Cardiac muscle cell (in vitro differentiated cells and primary cell): ENCODE measurements at regions not wholly inside any gene's neighbourhood (a gene's known extent, or its start where the extent isn't known, plus 50 kb on each side); places are given as distances from the start of the nearest gene placed in this dataset.

Experiments used
- DNase-seq, 2 donors: peaks; one replicate each; pipeline versions ENCODE4 v3.0.0 to v3.0.0-alpha.2; 2010 to 2017; ENCODE audit warnings: low read depth in 1 of 2, low spot score in 1 of 2
- H3K27ac ChIP-seq: fragments of 200-600 bp; sonication (generic); 2 replicates; pipeline ENCODE4 v1.5.1; 2016
- H3K27me3 ChIP-seq: fragments of 200-600 bp; sonication (generic); 2 replicates; pipeline ENCODE4 v1.6.0; 2016; ENCODE audit warnings: control low read depth
- H3K36me3 ChIP-seq: fragments of 200-600 bp; sonication (generic); 2 replicates; pipeline ENCODE4 v1.5.1; 2016; ENCODE audit warnings: control low read depth
- H3K4me1 ChIP-seq: fragments of 200-600 bp; sonication (generic); 2 replicates; pipeline ENCODE4 v1.8.1; 2017; ENCODE audit warnings: low read depth, mild to moderate bottlenecking, mixed run types
- H3K4me3 ChIP-seq: fragments of 200-600 bp; sonication (generic); 2 replicates; pipeline ENCODE4 v1.5.1; 2016; ENCODE audit warnings: mild to moderate bottlenecking
- H3K9me3 ChIP-seq: fragments of 200-600 bp; sonication (generic); 2 replicates; pipeline ENCODE4 v1.5.1; 2017; ENCODE audit warnings: low read depth, mild to moderate bottlenecking, control low read depth
- TF ChIP-seq, protein P1 (sequence below): IDR thresholded peaks from 2 replicates; pipeline ENCODE4 v1.5.1; 2012; ENCODE audit warnings: low read depth, mild to moderate bottlenecking, low read length

DNA sequence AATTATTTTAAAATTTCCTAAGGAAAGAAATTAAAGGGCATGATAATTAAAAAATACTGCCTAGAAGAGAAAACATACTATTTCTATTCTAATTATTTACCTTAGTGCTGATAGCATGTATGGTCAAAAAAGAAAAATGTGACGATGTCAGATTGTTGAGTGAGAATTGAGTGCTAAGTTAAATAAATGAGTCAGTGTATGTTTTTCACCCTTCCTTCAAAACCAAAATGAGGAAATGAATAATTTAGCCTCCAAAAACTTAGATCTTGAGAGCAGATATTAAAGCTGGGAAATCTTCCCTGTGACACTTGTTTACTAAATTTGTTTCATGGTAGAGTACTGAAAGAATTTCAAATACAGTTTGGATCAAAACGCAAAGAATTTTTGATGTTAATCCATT, 58.6 kb upstream of the NYAP2 start:
- H3K4me3 ChIP-seq: no peak overlapping the region
- no peaks in the 10 kb centered on the region for H3K27me3 ChIP-seq
- H3K27ac ChIP-seq: no peak overlapping the region
- no peak for DNase-seq
- TF ChIP-seq, protein P1, sequence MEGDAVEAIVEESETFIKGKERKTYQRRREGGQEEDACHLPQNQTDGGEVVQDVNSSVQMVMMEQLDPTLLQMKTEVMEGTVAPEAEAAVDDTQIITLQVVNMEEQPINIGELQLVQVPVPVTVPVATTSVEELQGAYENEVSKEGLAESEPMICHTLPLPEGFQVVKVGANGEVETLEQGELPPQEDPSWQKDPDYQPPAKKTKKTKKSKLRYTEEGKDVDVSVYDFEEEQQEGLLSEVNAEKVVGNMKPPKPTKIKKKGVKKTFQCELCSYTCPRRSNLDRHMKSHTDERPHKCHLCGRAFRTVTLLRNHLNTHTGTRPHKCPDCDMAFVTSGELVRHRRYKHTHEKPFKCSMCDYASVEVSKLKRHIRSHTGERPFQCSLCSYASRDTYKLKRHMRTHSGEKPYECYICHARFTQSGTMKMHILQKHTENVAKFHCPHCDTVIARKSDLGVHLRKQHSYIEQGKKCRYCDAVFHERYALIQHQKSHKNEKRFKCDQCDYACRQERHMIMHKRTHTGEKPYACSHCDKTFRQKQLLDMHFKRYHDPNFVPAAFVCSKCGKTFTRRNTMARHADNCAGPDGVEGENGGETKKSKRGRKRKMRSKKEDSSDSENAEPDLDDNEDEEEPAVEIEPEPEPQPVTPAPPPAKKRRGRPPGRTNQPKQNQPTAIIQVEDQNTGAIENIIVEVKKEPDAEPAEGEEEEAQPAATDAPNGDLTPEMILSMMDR: no peak
- no peaks in the 10 kb centered on the region for H3K9me3 ChIP-seq
- no peaks in the 10 kb centered on the region for H3K4me1 ChIP-seq
- no peaks in the 10 kb centered on the region for H3K36me3 ChIP-seq

DNA sequence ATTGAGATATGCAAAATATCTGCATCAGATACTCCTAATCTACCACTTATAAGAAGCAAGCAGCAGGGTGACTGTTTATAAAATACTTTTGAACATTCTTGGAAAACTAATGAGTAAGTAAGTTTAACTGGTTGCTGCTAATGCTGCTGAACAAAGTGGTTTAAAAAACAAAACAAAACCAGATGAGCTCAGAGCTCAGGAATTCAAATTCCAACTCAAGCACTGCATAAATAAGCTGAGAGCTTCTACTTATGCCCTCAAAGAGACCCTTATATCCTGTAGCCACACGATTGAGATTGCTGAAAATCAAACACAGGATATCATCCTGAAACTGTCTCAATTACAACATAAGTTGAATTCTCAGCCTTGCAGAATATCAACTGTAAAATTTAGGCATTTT, 62.3 kb upstream of the NYAP2 start:
- no peaks in the 10 kb centered on the region for H3K9me3 ChIP-seq
- DNase-seq: peak in 1 of 2 donors; percentile 10
- no peaks in the 10 kb centered on the region for H3K27me3 ChIP-seq
- H3K4me1 ChIP-seq: no peaks in the 10 kb centered on the region
- H3K27ac ChIP-seq: no peak overlapping the region
- H3K36me3 ChIP-seq: no peaks in the 10 kb centered on the region
- H3K4me3 ChIP-seq: no peak overlapping the region
- TF ChIP-seq, protein P1: no peak

DNA sequence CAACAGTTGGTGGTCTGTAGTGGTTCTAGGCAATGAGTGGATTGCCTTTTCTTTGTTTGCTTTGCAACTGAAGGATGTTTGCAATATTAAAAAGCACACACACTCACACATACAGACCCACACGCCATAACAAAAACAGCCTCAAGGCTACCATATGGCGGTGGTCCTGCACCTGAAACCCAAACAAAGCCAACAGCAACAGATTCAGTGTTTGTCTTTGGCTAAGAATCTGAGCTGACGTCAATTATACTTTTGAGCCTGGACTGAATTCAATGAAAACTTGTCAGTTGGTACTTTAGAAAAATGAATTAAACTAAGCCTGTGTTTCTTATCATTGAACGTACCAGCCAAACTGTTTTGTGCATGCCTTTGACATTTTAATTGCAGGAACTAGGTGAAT, 65.0 kb upstream of the NYAP2 start:
- Histone ChIP-seq H3K9me3 (no peaks in the 10 kb centered on the region), H3K27me3 (no peaks in the 10 kb centered on the region), H3K4me1 (no peaks in the 10 kb centered on the region), H3K4me3 (no peak overlapping the region), H3K27ac (no peak overlapping the region), H3K36me3 (no peaks in the 10 kb centered on the region)
- TF ChIP-seq, protein P1: no peak
- no peak for DNase-seq

DNA sequence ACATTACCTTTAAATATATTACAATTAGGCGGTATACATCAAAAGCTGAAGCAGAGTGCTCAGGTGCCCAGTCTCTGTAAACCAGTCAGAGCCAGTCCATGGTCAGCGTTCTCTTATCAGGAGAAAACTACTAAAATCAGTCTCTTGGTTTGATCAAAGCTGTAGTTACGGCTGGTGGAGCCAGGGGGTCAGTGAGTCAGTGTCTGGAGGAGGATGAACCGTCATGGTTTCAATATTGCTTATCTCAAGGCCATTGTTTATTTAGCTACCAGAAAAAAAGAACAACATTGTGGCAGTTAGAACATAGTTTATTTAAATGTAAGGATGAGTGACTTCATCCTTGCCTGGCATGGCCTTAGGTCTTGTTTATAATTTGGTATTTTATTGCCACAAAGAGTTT, 71.3 kb upstream of the NYAP2 start:
- no peak overlapping the region for H3K27ac ChIP-seq

DNA sequence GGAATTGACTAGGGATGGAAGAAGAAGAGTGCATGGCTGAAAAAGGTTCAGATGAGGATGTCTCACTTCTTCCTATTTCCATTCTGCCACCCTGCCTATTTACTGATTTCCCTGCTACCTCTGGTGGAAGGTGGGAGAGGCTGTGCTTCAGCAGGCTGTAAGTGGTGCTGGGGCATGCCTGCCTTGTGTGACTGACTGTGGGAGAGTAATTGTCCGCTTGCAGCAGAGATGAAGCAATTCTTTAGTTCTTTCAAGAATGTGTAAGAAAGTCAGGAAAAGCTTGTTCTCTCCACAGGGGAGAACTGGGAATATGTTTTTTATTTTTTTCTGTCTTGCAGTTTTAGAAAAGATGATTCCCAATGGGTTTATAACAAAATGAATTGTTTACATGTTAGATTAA, 72.5 kb upstream of the NYAP2 start:
- DNase-seq: no peak
- Histone ChIP-seq H3K9me3 (no peaks in the 10 kb centered on the region), H3K27me3 (no peaks in the 10 kb centered on the region), H3K36me3 (no peaks in the 10 kb centered on the region), H3K27ac (no peak overlapping the region), H3K4me1 (no peaks in the 10 kb centered on the region), H3K4me3 (no peak overlapping the region)
- TF ChIP-seq, protein P1: no peak

More for the DNA sequence above, 71.3 kb upstream of the NYAP2 start:
- TF ChIP-seq, protein P1: no peak
- H3K27me3 ChIP-seq: no peaks in the 10 kb centered on the region
- no peak overlapping the region for H3K4me3 ChIP-seq
- no peaks in the 10 kb centered on the region for H3K4me1 ChIP-seq
- H3K9me3 ChIP-seq: no peaks in the 10 kb centered on the region
- H3K36me3 ChIP-seq: no peaks in the 10 kb centered on the region
- DNase-seq: no peak

DNA sequence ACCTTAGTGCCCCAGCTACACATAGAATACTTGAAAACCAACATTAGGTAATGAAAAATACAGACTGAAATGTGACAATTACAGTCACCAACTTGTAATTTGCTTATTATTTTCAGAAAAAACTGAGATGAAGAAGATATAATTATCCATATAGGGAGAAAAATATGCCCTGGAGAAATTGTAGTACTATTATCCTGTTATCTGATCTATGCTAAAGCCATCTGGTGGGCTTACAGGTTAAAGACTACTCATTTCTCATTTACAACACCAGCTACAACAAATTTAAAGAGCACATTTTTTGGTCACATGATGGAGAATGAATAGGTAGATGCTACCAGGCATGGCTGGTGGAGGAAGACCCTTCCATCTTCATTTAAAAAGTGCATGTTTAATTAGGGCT, 79.6 kb upstream of the NYAP2 start:
- TF ChIP-seq, protein P1: no peak

More for the DNA sequence above, 79.6 kb upstream of the NYAP2 start:
- Histone ChIP-seq H3K27me3 (no peaks in the 10 kb centered on the region), H3K9me3 (no peaks in the 10 kb centered on the region), H3K4me1 (no peaks in the 10 kb centered on the region), H3K36me3 (no peaks in the 10 kb centered on the region), H3K27ac (no peak overlapping the region), H3K4me3 (no peak overlapping the region)
- no peak for DNase-seq
